ENCODE measurements at regions not wholly inside any gene's neighbourhood (a gene's known extent, or its start where the extent isn't known, plus 50 kb on each side); places are given as distances from the start of the nearest gene placed in this dataset.

- intact Hi-C loops (cut with DNase I; ENCODE audit: low total_unique reads): no loop called here
- TF ChIP-seq CTCF (IDR thresholded peaks at IDR 0.05): no peak
- TF ChIP-seq POLR2A (IDR thresholded peaks at IDR 0.05): no peak
- WGBS, 2 donors: 86 to 93% methylated on average over 1 of the region's 1 CpG
- DNase-seq (ENCODE audit: low spot score in 2 of 2): no peak
- H3K4me3 ChIP-seq (ENCODE audit: low read depth, poor library complexity, severe bottlenecking): no peak overlapping the region
Observed at GRCh38 chr17:73840829-73841228, 196.6 kb upstream of the SDK2 start.

- DNase-seq (ENCODE audit: low spot score in 2 of 2): no peak
- no peak for TF ChIP-seq POLR2A (IDR thresholded peaks at IDR 0.05)
- TF ChIP-seq CTCF (IDR thresholded peaks at IDR 0.05): no peak
- WGBS, 2 donors: 84 to 93% methylated on average over 3 of the region's 3 CpGs
- no peak overlapping the region for H3K4me3 ChIP-seq (ENCODE audit: low read depth, poor library complexity, severe bottlenecking)
- intact Hi-C loops (cut with DNase I; ENCODE audit: low total_unique reads): no loop called here
Observed at GRCh38 chr17:73841431-73842060, 197.3 kb upstream of the SDK2 start.

GRCh38 chr17:73847952-73848351 is 203.7 kb upstream of the SDK2 start:
- WGBS, 2 donors: 88 to 93% methylated on average over 12 of the region's 12 CpGs
- TF ChIP-seq CTCF (IDR thresholded peaks at IDR 0.05) (no peak), POLR2A (IDR thresholded peaks at IDR 0.05) (no peak)
- H3K4me3 ChIP-seq (ENCODE audit: low read depth, poor library complexity, severe bottlenecking): no peak overlapping the region
- intact Hi-C loops (cut with DNase I; ENCODE audit: low total_unique reads): no loop called here
- no peak for DNase-seq (ENCODE audit: low spot score in 2 of 2)

- no peak overlapping the region for H3K4me3 ChIP-seq (ENCODE audit: low read depth, poor library complexity, severe bottlenecking)
- WGBS, 2 donors: 66 to 78% methylated on average over 3 of the region's 3 CpGs
- TF ChIP-seq POLR2A (IDR thresholded peaks at IDR 0.05): no peak
- no peak for TF ChIP-seq CTCF (IDR thresholded peaks at IDR 0.05)
- DNase-seq (ENCODE audit: low spot score in 2 of 2): no peak
- intact Hi-C loops (cut with DNase I; ENCODE audit: low total_unique reads): no loop called here
Observed at GRCh38 chr17:73850426-73850825, 206.2 kb upstream of the SDK2 start.

- WGBS, 2 donors: 67 to 73% methylated on average over 2 of the region's 2 CpGs
- intact Hi-C loops (cut with DNase I; ENCODE audit: low total_unique reads): no loop called here
- no peak overlapping the region for H3K4me3 ChIP-seq (ENCODE audit: low read depth, poor library complexity, severe bottlenecking)
- DNase-seq (ENCODE audit: low spot score in 2 of 2): no peak
- TF ChIP-seq POLR2A (IDR thresholded peaks at IDR 0.05) (no peak), CTCF (IDR thresholded peaks at IDR 0.05) (no peak)
Observed at GRCh38 chr17:73851091-73851490, 206.8 kb upstream of the SDK2 start.

GRCh38 chr17:73851921-73852320 is 207.7 kb upstream of the SDK2 start:
- intact Hi-C loops (cut with DNase I; ENCODE audit: low total_unique reads): no loop called here
- WGBS, 2 donors: 100% methylated on average over 2 of the region's 2 CpGs; no CpG with 5 or more reads in 1 of the 2 donors
- DNase-seq (ENCODE audit: low spot score in 2 of 2): no peak
- no peak for TF ChIP-seq CTCF (IDR thresholded peaks at IDR 0.05)
- TF ChIP-seq POLR2A (IDR thresholded peaks at IDR 0.05): no peak
- H3K4me3 ChIP-seq (ENCODE audit: low read depth, poor library complexity, severe bottlenecking): no peak overlapping the region

Measured in lower leg skin (tissue), 4 donors.